Panc1 (cell line): ENCODE measurements at regions not wholly inside any gene's neighbourhood (a gene's known extent, or its start where the extent isn't known, plus 50 kb on each side); places are given as distances from the start of the nearest gene placed in this dataset.

ENCODE experiments used
- CTCF ChIP-seq: fragments of 450-650 bp; IDR thresholded peaks from 2 replicates; pipeline ENCODE4 v1.5.1; 2017; ENCODE audit warnings: mild to moderate bottlenecking
- POLR2AphosphoS5 ChIP-seq: IDR thresholded peaks from 2 replicates; pipeline ENCODE4 v1.6.1; 2012; ENCODE audit warnings: mild to moderate bottlenecking, low read depth, low read length, moderate library complexity
- TCF7L2 ChIP-seq: IDR thresholded peaks from 2 replicates; pipeline ENCODE4 v1.6.1; 2011; ENCODE audit warnings: mild to moderate bottlenecking, low read depth, low read length, inconsistent platforms

DNA sequence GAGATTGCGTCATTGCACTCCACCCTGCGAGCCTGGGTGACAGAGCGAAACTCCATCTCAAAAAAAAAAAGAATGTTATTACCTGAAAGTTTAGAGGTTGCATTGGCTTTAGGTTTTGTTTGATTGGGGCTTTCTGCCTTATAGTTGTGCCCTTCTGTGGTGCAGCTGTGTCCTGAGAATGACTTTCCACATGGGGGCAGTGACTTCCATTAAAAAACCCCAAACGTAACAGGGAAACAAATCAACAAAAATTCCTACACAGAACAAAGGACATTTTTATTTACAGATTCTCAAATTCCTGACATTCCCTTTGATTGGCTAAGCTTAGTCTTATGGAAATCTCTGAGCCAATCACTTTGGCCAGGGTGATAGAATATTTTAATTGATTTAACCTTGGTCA lies 154.1 kb upstream of the GPR149 start:
- TF ChIP-seq TCF7L2 (no peak), CTCF (no peak), POLR2AphosphoS5 (no peak)
